Neural progenitor cell (in vitro differentiated cells): ENCODE measurements at regions not wholly inside any gene's neighbourhood (a gene's known extent, or its start where the extent isn't known, plus 50 kb on each side); places are given as distances from the start of the nearest gene placed in this dataset.

ENCODE experiments used
- DNase-seq: peaks from one replicate; pipeline ENCODE4 v3.0.0-alpha.2; 2016; ENCODE audit warnings: low spot score
- H2AFZ ChIP-seq: fragments of 200-600 bp; sonication (generic); replicated peaks from 2 replicates; pipeline ENCODE4 v1.6.1; 2016; ENCODE audit warnings: antibody characterized with exemption
- H3F3A ChIP-seq: fragments of 200-600 bp; sonication (generic); 2 replicates; pipeline ENCODE4 v1.6.1; 2016; ENCODE audit warnings: antibody characterized with exemption, low read depth
- H3K27ac ChIP-seq: fragments of 200-600 bp; sonication (generic); 2 replicates; pipeline ENCODE4 v1.5.1; 2016; ENCODE audit warnings: mild to moderate bottlenecking
- H3K27me3 ChIP-seq: fragments of 200-600 bp; sonication (generic); 2 replicates; pipeline ENCODE4 v1.6.1; 2016; ENCODE audit warnings: mild to moderate bottlenecking, moderate library complexity
- H3K36me3 ChIP-seq: fragments of 200-600 bp; sonication (generic); 2 replicates; pipeline ENCODE4 v1.5.1; 2016
- H3K4me1 ChIP-seq: fragments of 200-600 bp; sonication (generic); 2 replicates; pipeline ENCODE4 v1.6.1; 2016; ENCODE audit warnings: mixed run types
- H3K4me2 ChIP-seq: fragments of 200-600 bp; sonication (generic); 2 replicates; pipeline ENCODE4 v1.6.1; 2016
- H3K4me3 ChIP-seq: fragments of 200-600 bp; sonication (generic); 2 replicates; pipeline ENCODE4 v1.5.1; 2016
- H3K79me2 ChIP-seq: fragments of 200-600 bp; sonication (generic); 2 replicates; pipeline ENCODE4 v1.6.1; 2016; ENCODE audit warnings: low read depth
- H3K9ac ChIP-seq: fragments of 200-600 bp; sonication (generic); 2 replicates; pipeline ENCODE4 v1.6.1; 2016
- H3K9me3 ChIP-seq: fragments of 200-600 bp; sonication (generic); 2 replicates; pipeline ENCODE4 v1.5.1; 2016; ENCODE audit warnings: low read depth
- H4K20me1 ChIP-seq: fragments of 200-600 bp; sonication (generic); 2 replicates; pipeline ENCODE4 v1.6.1; 2016; ENCODE audit warnings: low read depth
- H3K27ac Mint-ChIP-seq: 3 replicates; pipeline ENCODE4 v1.8.0; 2021; ENCODE audit warnings: mixed read lengths
- H3K27me3 Mint-ChIP-seq: 2 replicates; pipeline ENCODE4 v1.8.0; 2022; ENCODE audit warnings: low read depth, mild to moderate bottlenecking, inconsistent platforms, moderate library complexity, mixed read lengths; ENCODE audit not compliant: insufficient read depth
- H3K36me3 Mint-ChIP-seq: 3 replicates; pipeline ENCODE4 v1.8.0; 2021; ENCODE audit warnings: mixed read lengths
- H3K4me1 Mint-ChIP-seq: 3 replicates; pipeline ENCODE4 v1.8.0; 2021; ENCODE audit warnings: mixed read lengths
- H3K4me3 Mint-ChIP-seq: 3 replicates; pipeline ENCODE4 v1.8.0; 2021; ENCODE audit warnings: mild to moderate bottlenecking, moderate library complexity, mixed read lengths
- H3K9me3 Mint-ChIP-seq: 3 replicates; pipeline ENCODE4 v1.8.0; 2020; ENCODE audit warnings: mixed read lengths
- EZH2 ChIP-seq: fragments of 200-600 bp; sonication (generic); IDR thresholded peaks from 2 replicates; pipeline ENCODE4 v1.6.1; 2017; ENCODE audit warnings: antibody characterized with exemption, mild to moderate bottlenecking, moderate library complexity
- EZH2phosphoT487 ChIP-seq: fragments of 200-600 bp; sonication (generic); IDR thresholded peaks from 2 replicates; pipeline ENCODE4 v1.6.1; 2017; ENCODE audit warnings: antibody characterized with exemption
- TF ChIP-seq, protein P1 (sequence below): fragments of 200-600 bp; sonication (generic); IDR thresholded peaks from 2 replicates; pipeline ENCODE4 v1.5.1; 2017; ENCODE audit warnings: antibody characterized with exemption, mild to moderate bottlenecking

DNA sequence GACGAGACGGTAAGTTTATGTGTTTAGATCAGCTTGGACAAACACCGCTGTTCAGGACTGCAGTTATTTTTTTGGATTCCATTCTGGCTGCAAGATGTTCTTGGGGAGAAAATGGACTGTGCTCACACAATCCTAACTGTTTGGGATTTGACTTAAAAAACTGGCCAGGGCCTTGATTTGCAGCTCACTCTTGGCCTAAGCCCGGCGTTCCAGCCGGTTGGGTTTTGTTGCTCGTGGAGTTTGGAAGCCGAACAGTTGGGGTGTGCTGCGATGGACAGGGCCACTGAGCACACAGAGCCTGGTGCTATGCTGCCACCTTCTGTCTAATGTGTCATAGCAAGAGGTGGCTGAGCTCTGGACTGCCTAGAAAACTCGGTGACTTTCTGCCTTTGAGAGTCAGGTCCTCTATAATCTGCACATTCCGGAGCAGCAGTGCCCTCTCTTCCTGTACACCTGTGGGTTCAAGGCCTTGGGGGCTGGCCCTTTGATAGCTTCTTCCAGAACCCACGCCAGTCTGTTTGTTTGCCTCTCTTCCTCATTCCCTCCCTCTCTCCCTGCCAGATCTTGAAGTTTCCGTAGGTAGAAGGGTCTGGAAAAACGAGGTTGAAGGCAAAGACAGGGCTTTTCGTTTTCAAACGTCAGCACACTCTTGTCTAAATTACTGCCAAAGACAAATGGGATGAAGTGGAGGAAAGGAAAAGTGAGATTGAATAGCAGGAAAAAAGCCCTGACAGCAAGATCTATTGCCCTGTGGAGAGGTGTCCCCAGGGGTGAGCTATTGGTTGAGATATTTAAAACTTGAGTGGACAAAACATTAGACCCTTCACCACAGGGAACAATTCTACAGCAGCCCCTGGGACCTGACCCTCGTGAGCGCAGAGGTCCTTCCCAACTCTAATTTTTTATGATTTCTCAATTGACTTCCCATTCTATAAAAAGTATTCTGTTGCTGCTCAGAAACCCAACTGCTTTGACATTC lies 167.5 kb upstream of the HABP2 start:
- no peak overlapping the region for H3K27ac ChIP-seq
- Mint-ChIP-seq H3K4me1 (peaks cover 19% of the 10 kb centered on the region), H3K4me3 (no peak overlapping the region), H3K27ac (no peak overlapping the region), H3K9me3 (no peaks in the 10 kb centered on the region), H3K27me3 (peaks cover 2% of the 10 kb centered on the region), H3K36me3 (no peaks in the 10 kb centered on the region)
- H3F3A ChIP-seq = no peaks in the 10 kb centered on the region
- TF ChIP-seq EZH2phosphoT487 (no peak), EZH2 (no peak)
- TF ChIP-seq, protein P1, sequence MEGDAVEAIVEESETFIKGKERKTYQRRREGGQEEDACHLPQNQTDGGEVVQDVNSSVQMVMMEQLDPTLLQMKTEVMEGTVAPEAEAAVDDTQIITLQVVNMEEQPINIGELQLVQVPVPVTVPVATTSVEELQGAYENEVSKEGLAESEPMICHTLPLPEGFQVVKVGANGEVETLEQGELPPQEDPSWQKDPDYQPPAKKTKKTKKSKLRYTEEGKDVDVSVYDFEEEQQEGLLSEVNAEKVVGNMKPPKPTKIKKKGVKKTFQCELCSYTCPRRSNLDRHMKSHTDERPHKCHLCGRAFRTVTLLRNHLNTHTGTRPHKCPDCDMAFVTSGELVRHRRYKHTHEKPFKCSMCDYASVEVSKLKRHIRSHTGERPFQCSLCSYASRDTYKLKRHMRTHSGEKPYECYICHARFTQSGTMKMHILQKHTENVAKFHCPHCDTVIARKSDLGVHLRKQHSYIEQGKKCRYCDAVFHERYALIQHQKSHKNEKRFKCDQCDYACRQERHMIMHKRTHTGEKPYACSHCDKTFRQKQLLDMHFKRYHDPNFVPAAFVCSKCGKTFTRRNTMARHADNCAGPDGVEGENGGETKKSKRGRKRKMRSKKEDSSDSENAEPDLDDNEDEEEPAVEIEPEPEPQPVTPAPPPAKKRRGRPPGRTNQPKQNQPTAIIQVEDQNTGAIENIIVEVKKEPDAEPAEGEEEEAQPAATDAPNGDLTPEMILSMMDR = peak; percentile 92
- DNase-seq = peak; percentile 94
- H3K9me3 ChIP-seq = no peaks in the 10 kb centered on the region
- H3K36me3 ChIP-seq = no peaks in the 10 kb centered on the region
- H3K79me2 ChIP-seq = no peaks in the 10 kb centered on the region
- H4K20me1 ChIP-seq = no peaks in the 10 kb centered on the region
- H3K4me2 ChIP-seq = peak overlapping the region; percentile 10
- peaks cover 18% of the 10 kb centered on the region for H3K4me1 ChIP-seq
- H3K9ac ChIP-seq = no peak overlapping the region
- no peak overlapping the region for H3K4me3 ChIP-seq
- no peaks in the 10 kb centered on the region for H3K27me3 ChIP-seq
- peak overlapping the region; percentile 51 for H2AFZ ChIP-seq

DNA sequence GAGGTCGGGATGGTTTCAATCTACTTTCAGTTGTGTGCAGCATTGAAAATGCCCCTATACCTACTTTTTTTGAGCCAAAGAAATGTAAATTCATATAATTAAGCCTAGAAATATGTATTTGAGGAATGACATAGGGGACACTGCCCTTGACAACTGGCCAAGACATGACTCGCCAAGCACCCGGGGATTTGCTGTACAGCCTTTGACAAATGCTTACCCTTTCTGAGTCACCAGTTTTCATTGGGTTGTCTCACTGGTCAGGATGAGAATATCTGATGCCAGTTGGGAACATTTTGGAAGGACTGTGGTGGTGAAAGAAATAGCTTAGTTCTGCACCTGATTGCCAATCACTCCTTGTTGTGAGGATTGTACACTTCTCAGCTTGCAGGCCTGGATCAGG lies 166.8 kb upstream of the HABP2 start:
- H3K36me3 Mint-ChIP-seq = no peaks in the 10 kb centered on the region

DNA sequence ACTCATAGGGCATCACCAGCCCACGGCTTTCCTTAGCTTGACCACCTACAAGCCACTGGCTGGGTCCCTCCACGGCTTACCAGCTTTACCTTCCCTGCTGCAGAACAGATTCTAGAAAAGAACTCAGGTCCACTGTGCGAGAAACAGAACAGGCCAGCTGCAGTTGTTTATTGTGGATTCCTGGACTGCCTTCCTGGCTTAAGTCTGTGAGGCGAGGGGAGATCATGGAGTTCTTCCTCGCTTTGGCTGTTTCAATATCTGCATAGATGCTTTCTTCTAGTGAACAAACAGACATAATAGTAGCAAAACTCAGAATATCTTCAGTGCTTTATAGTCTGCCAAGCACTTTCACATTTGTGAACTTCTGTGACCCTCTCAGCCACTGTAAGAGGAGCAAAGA lies 162.9 kb upstream of the HABP2 start:
- Histone ChIP-seq H3K4me1 (peaks cover under 1% of the 10 kb centered on the region), H3K27ac (no peak overlapping the region), H4K20me1 (no peaks in the 10 kb centered on the region), H3K4me3 (no peak overlapping the region), H2AFZ (no peak overlapping the region), H3K4me2 (no peak overlapping the region), H3K27me3 (no peaks in the 10 kb centered on the region), H3K9me3 (no peaks in the 10 kb centered on the region), H3K36me3 (no peaks in the 10 kb centered on the region), H3K79me2 (no peaks in the 10 kb centered on the region), H3K9ac (no peak overlapping the region), H3F3A (no peaks in the 10 kb centered on the region)
- Mint-ChIP-seq H3K36me3 (no peaks in the 10 kb centered on the region), H3K9me3 (peaks cover 4% of the 10 kb centered on the region), H3K27ac (no peak overlapping the region), H3K4me3 (no peak overlapping the region), H3K4me1 (peaks cover 6% of the 10 kb centered on the region), H3K27me3 (peaks cover 5% of the 10 kb centered on the region)
- TF ChIP-seq EZH2phosphoT487 (no peak), EZH2 (no peak)
- TF ChIP-seq, protein P1 = no peak
- DNase-seq = no peak

More for the DNA sequence above, 166.8 kb upstream of the HABP2 start:
- Histone ChIP-seq H3K4me1 (peaks cover 18% of the 10 kb centered on the region), H4K20me1 (no peaks in the 10 kb centered on the region), H3K4me3 (no peak overlapping the region), H3K79me2 (no peaks in the 10 kb centered on the region), H2AFZ (no peak overlapping the region), H3K9ac (no peak overlapping the region), H3K36me3 (no peaks in the 10 kb centered on the region), H3K9me3 (no peaks in the 10 kb centered on the region), H3K4me2 (no peak overlapping the region), H3K27ac (no peak overlapping the region), H3K27me3 (no peaks in the 10 kb centered on the region), H3F3A (no peaks in the 10 kb centered on the region)
- no peak for DNase-seq
- H3K4me1 Mint-ChIP-seq = peaks cover 19% of the 10 kb centered on the region
- H3K27me3 Mint-ChIP-seq = peaks cover 2% of the 10 kb centered on the region
- TF ChIP-seq EZH2 (no peak), EZH2phosphoT487 (no peak)
- TF ChIP-seq, protein P1 = no peak
- H3K27ac Mint-ChIP-seq = no peak overlapping the region
- no peak overlapping the region for H3K4me3 Mint-ChIP-seq
- H3K9me3 Mint-ChIP-seq = no peaks in the 10 kb centered on the region
